IMR-90 (cell line): ENCODE measurements at regions not wholly inside any gene's neighbourhood (a gene's known extent, or its start where the extent isn't known, plus 50 kb on each side); places are given as distances from the start of the nearest gene placed in this dataset.

Experiments
- ATAC-seq: fragments of 200-7000 bp; cut with Tn5 transposase; 2 replicates; pipeline ENCODE4 v1.9.1; 2020; ENCODE audit warnings: low read depth, mild to moderate bottlenecking, moderate library complexity
- BruUV-seq: library from RNA; stranded (reverse); fragments of 400-500 nt; replicated peaks from 2 replicates; lab custom pipeline; 2021; lab: Mats Ljungman, UMichigan
- CTCF ChIA-PET: fragments of 300-600 bp; formaldehyde crosslinking; extraction: SDS; loops from one replicate; lab custom pipeline; 2021; ENCODE audit warnings: antibody characterized with exemption; lab: Yijun Ruan, JAX
- POLR2A ChIA-PET: fragments of 300-600 bp; sonication (Branson Sonifier 250); formaldehyde crosslinking; loops from one replicate; lab custom pipeline; 2022; ENCODE audit warnings: antibody characterized with exemption; ENCODE audit not compliant: unreplicated experiment; lab: Charles Lee
- DNase-seq: peaks from one replicate; pipeline ENCODE4 v3.0.0; 2013
- H2AFZ ChIP-seq: replicated peaks from 2 replicates; pipeline ENCODE3; 2013; ENCODE audit warnings: low read length, mild to moderate bottlenecking; ENCODE audit not compliant: poor library complexity
- H2AK5ac ChIP-seq: 2 replicates; pipeline ENCODE4 v1.6.1; 2013; ENCODE audit warnings: low read depth, low read length, inconsistent platforms
- H2AK9ac ChIP-seq: replicated peaks from 2 replicates; pipeline ENCODE3; 2013; ENCODE audit warnings: mild to moderate bottlenecking, low read depth, low read length, moderate library complexity; ENCODE audit not compliant: poor library complexity
- H2BK120ac ChIP-seq: 2 replicates; pipeline ENCODE4 v1.6.1; 2013; ENCODE audit warnings: low read depth, low read length, inconsistent platforms
- H2BK15ac ChIP-seq: 3 replicates; pipeline ENCODE4 v1.6.1; 2013; ENCODE audit warnings: low read depth, low read length, inconsistent platforms
- H2BK20ac ChIP-seq: 2 replicates; pipeline ENCODE4 v1.6.1; 2013; ENCODE audit warnings: low read depth, mild to moderate bottlenecking, inconsistent platforms, low read length, moderate library complexity
- H2BK5ac ChIP-seq: 2 replicates; pipeline ENCODE4 v1.6.1; 2013; ENCODE audit warnings: mild to moderate bottlenecking, low read depth, low read length, inconsistent platforms; ENCODE audit not compliant: poor library complexity, severe bottlenecking
- H3K14ac ChIP-seq: replicated peaks from 2 replicates; pipeline ENCODE4 v1.6.1; 2013; ENCODE audit warnings: low read depth, low read length, inconsistent platforms
- H3K18ac ChIP-seq: 2 replicates; pipeline ENCODE4 v1.6.1; 2013; ENCODE audit warnings: low read depth, low read length, control low read depth
- H3K23ac ChIP-seq: 2 replicates; pipeline ENCODE4 v1.6.1; 2013; ENCODE audit warnings: low read depth, low read length, inconsistent platforms
- H3K27ac ChIP-seq: 2 replicates; pipeline ENCODE4 v1.5.1; 2013; ENCODE audit warnings: mild to moderate bottlenecking, control low read depth, low read length; ENCODE audit not compliant: insufficient read depth
- H3K27me3 ChIP-seq: 2 replicates; pipeline ENCODE4 v1.6.1; 2013; ENCODE audit warnings: low read length; ENCODE audit not compliant: control insufficient read depth, insufficient read depth
- H3K36me3 ChIP-seq: 2 replicates; pipeline ENCODE4 v1.6.1; 2013; ENCODE audit warnings: low read length, mixed read lengths; ENCODE audit not compliant: control insufficient read depth, insufficient read depth
- H3K4ac ChIP-seq: 2 replicates; pipeline ENCODE4 v1.6.1; 2013; ENCODE audit warnings: low read depth, low read length, inconsistent platforms
- H3K4me1 ChIP-seq: 2 replicates; pipeline ENCODE4 v1.6.1; 2013; ENCODE audit warnings: low read length, mixed read lengths; ENCODE audit not compliant: control insufficient read depth, insufficient read depth
- H3K4me2 ChIP-seq: 2 replicates; pipeline ENCODE4 v1.6.1; 2013; ENCODE audit warnings: low read depth, mild to moderate bottlenecking, control low read depth, low read length, moderate library complexity
- H3K4me3 ChIP-seq: 2 replicates; pipeline ENCODE4 v1.5.1; 2013; ENCODE audit warnings: low read depth, mild to moderate bottlenecking, control low read depth, low read length, moderate library complexity; ENCODE audit not compliant: insufficient read depth
- H3K56ac ChIP-seq: 2 replicates; pipeline ENCODE4 v1.6.1; 2013; ENCODE audit warnings: low read length, inconsistent platforms; ENCODE audit not compliant: insufficient read depth; ENCODE audit errors: extremely low read depth
- H3K79me1 ChIP-seq, 2 experiments: 2 replicates each; pipeline ENCODE4 v1.6.1; 2013; ENCODE audit warnings: low read length in 2 of 2, inconsistent platforms in 1 of 2, low read depth in 1 of 2
- H3K9ac ChIP-seq: 2 replicates; pipeline ENCODE4 v1.6.1; 2013; ENCODE audit warnings: low read depth, low read length, control low read depth
- H3K9me1 ChIP-seq: 2 replicates; pipeline ENCODE4 v1.6.1; 2013; ENCODE audit warnings: low read length, inconsistent platforms; ENCODE audit not compliant: insufficient read depth
- H3K9me3 ChIP-seq: 2 replicates; pipeline ENCODE4 v1.6.1; 2013; ENCODE audit warnings: low read length; ENCODE audit not compliant: control insufficient read depth, insufficient read depth
- H4K20me1 ChIP-seq: 2 replicates; pipeline ENCODE4 v1.6.1; 2013; ENCODE audit warnings: low read length, inconsistent platforms; ENCODE audit not compliant: insufficient read depth
- H4K5ac ChIP-seq: 2 replicates; pipeline ENCODE4 v1.6.1; 2013; ENCODE audit warnings: mild to moderate bottlenecking, low read depth, low read length, control low read depth
- H4K8ac ChIP-seq, 2 experiments: 2 replicates each; pipeline ENCODE4 v1.6.1; 2013; ENCODE audit warnings: low read depth in 2 of 2, low read length in 2 of 2, control low read depth in 1 of 2, inconsistent platforms in 1 of 2
- H4K91ac ChIP-seq: 2 replicates; pipeline ENCODE4 v1.6.1; 2013; ENCODE audit warnings: low read depth, low read length, inconsistent platforms; ENCODE audit not compliant: insufficient read depth
- BHLHE40 ChIP-seq: fragments of 150-350 bp; IDR thresholded peaks from 2 replicates; pipeline ENCODE4 v1.6.1; 2016; ENCODE audit warnings: mild to moderate bottlenecking, low read depth, low read length
- MAZ ChIP-seq: IDR thresholded peaks from 2 replicates; pipeline ENCODE4 v1.6.1; 2012; ENCODE audit warnings: low read depth, mild to moderate bottlenecking, low read length, improper control_type of control experiment, moderate library complexity, borderline replicate concordance
- WGBS, 2 experiments: methylation state at CpG; one replicate each; pipeline versions ENCODE4 v1.1.5 to v1.1.7; 2013; ENCODE audit warnings: missing lambda C conversion rate in 2 of 2; ENCODE audit not compliant: insufficient read length in 1 of 2; ENCODE audit errors: extremely low coverage in 2 of 2; 5-methylcytosine and 5-hydroxymethylcytosine counted together
- dilution Hi-C: fragments of 300-500 bp; cut with HindIII; formaldehyde crosslinking; loops from one replicate; pipeline ENCODE4 v1.14.3; 2018; ENCODE audit warnings: low sequenced_read_pairs; ENCODE audit not compliant: unreplicated experiment
- in situ Hi-C: fragments of 300-500 bp; cut with MboI; formaldehyde crosslinking; loops from 3 replicates; pipeline ENCODE4 v1.14.3; 2019; ENCODE audit warnings: low sequenced_read_pairs, inconsistent platforms, mixed read lengths
- intact Hi-C: fragments of 100-400 bp; cut with micrococcal nuclease; formaldehyde crosslinking; loops from 2 replicates; pipeline ENCODE4 v1.10.0; 2022

GRCh38 chr1:222239130-222239529 is 308.8 kb downstream of the HHIPL2 start:
- Histone ChIP-seq H2BK20ac (0 out of 2 replicates have a peak overlapping the region, but pooled peaks have one; percentile 3), H4K5ac (no peak overlapping the region), H2BK5ac (no peak overlapping the region), H2AK5ac (no peak overlapping the region), H2AFZ (no peak overlapping the region), H3K4me2 (no peak overlapping the region), H3K4me1 (peaks cover 3% of the 10 kb centered on the region; the same call in 1 of the 2 replicates), H3K79me1 (no peaks in the 10 kb centered on the region), H2BK15ac (no peak overlapping the region), H3K23ac (no peak overlapping the region), H3K27me3 (no peaks in the 10 kb centered on the region), H4K91ac (no peak overlapping the region), H3K9me1 (peaks cover 10% of the 10 kb centered on the region), H3K4ac (no peak overlapping the region), H3K4me3 (no peak overlapping the region), H4K20me1 (no peaks in the 10 kb centered on the region), H3K27ac (no peak overlapping the region), H3K9ac (no peak overlapping the region), H3K14ac (no peak overlapping the region), H3K36me3 (no peaks in the 10 kb centered on the region), H2AK9ac (no peak overlapping the region), H2BK120ac (no peak overlapping the region), H4K8ac (no peak overlapping the region), H3K9me3 (no peaks in the 10 kb centered on the region), H3K56ac (no peak overlapping the region), H3K18ac (no peak overlapping the region)
- BruUV-seq: no TSS peak
- dilution Hi-C loops: no loop called here
- WGBS, 2 experiments: no CpG with 5 or more reads among the region's 1 CpG
- no peak for ATAC-seq
- in situ Hi-C loops: no loop called here
- CTCF ChIA-PET: no interaction called here
- DNase-seq: no peak
- TF ChIP-seq MAZ: no peak
- TF ChIP-seq BHLHE40: no peak
- intact Hi-C loops: no loop called here
- POLR2A ChIA-PET: no interaction called here
